RWPE1 (cell line): ENCODE measurements at regions not wholly inside any gene's neighbourhood (a gene's known extent, or its start where the extent isn't known, plus 50 kb on each side); places are given as distances from the start of the nearest gene placed in this dataset.

Experiments used
- CTCF ChIA-PET: fragments of 350-600 bp; sonication (Branson Sonifier 250); formaldehyde crosslinking; extraction: SDS; loops from one replicate; lab custom pipeline; 2021; lab: Yijun Ruan, JAX
- POLR2A ChIA-PET: fragments of 400-600 bp; formaldehyde crosslinking; extraction: SDS; loops from one replicate; lab custom pipeline; 2020; ENCODE audit warnings: antibody characterized with exemption; ENCODE audit not compliant: low non-redundant PET; lab: Yijun Ruan, JAX
- DNase-seq: peaks from one replicate; pipeline ENCODE4 v3.0.0; 2012; ENCODE audit warnings: low spot score
- H3K27ac ChIP-seq: fragments of 450-650 bp; 2 replicates; pipeline ENCODE4 v1.5.1; 2017
- TF ChIP-seq, protein P1 (sequence below): fragments of 450-650 bp; conservative IDR thresholded peaks from 2 replicates; pipeline ENCODE4 v1.5.1; 2017; ENCODE audit warnings: low read depth, mild to moderate bottlenecking

DNA sequence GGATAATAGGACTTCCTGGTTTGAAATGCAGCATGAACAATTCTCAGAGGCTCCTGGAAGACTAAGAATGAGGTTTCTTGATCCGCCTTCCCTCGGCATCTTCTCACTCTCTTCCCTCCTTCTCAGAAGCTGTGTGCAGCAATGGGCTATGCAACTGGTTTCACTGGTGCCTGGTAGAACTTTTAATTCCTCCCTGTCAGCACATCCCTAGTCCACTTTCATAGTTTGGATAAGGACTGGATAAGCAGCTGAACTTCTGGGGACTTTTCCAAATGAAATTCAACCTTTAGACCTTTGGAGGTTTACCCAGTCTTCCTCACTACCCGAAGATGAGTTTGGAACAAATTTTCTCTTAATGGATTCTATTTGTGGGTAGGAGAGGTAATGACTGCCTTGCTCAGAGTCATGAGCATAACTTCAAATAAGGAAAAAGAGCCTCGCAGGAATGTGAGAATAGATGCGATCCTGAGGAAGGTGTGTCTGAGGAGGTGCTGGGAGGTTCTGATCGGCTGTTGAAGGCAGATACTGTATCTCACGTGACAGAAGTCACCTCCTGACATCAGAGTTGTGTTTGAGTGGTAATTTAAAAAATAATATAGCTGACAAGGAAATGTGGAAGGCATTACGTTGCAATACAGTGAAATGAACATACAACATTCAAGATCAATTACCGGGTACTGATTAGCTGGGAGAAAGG lies 56.0 kb upstream of the HAND2 start:
- TF ChIP-seq, protein P1, sequence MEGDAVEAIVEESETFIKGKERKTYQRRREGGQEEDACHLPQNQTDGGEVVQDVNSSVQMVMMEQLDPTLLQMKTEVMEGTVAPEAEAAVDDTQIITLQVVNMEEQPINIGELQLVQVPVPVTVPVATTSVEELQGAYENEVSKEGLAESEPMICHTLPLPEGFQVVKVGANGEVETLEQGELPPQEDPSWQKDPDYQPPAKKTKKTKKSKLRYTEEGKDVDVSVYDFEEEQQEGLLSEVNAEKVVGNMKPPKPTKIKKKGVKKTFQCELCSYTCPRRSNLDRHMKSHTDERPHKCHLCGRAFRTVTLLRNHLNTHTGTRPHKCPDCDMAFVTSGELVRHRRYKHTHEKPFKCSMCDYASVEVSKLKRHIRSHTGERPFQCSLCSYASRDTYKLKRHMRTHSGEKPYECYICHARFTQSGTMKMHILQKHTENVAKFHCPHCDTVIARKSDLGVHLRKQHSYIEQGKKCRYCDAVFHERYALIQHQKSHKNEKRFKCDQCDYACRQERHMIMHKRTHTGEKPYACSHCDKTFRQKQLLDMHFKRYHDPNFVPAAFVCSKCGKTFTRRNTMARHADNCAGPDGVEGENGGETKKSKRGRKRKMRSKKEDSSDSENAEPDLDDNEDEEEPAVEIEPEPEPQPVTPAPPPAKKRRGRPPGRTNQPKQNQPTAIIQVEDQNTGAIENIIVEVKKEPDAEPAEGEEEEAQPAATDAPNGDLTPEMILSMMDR, result no peak
- ChIA-PET CTCF (no interaction called here), POLR2A (no interaction called here)
- H3K27ac ChIP-seq, result no peak overlapping the region
- DNase-seq, result no peak

DNA sequence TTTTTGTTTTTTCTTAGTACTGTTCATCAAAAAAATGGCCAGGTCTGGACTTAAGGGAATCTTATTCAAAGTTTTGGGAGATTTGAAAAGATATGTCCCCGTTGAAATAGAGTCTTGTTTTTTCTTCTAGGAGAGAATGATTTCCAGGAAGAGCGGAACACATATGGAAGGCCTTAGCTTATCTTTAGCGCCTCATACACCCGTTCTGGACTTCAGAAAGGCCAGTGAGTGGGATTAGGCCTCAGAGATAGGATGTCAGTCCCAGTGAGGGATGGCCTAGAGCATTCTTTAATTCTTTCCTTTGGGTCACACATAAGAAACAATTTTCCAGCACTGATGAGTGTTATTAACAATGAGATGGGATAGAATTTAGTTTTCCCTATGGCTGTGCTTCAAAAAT lies 54.5 kb upstream of the HAND2 start:
- CTCF ChIA-PET, result no interaction called here
- TF ChIP-seq, protein P1, result no peak
- POLR2A ChIA-PET, result no interaction called here
- no peak for DNase-seq
- H3K27ac ChIP-seq, result no peak overlapping the region
